ENCODE measurements at regions not wholly inside any gene's neighbourhood (a gene's known extent, or its start where the extent isn't known, plus 50 kb on each side); places are given as distances from the start of the nearest gene placed in this dataset.

GRCh38 chr17:77441940-77442339 lies 301.2 kb downstream of the SEC14L1 start:
- TF ChIP-seq CTCF (IDR thresholded peaks at IDR 0.05) (no peak), POLR2A (IDR thresholded peaks at IDR 0.05) (no peak)

Measured in vagina (tissue), 2 donors.